ENCODE measurements at regions not wholly inside any gene's neighbourhood (a gene's known extent, or its start where the extent isn't known, plus 50 kb on each side); places are given as distances from the start of the nearest gene placed in this dataset.

DNA sequence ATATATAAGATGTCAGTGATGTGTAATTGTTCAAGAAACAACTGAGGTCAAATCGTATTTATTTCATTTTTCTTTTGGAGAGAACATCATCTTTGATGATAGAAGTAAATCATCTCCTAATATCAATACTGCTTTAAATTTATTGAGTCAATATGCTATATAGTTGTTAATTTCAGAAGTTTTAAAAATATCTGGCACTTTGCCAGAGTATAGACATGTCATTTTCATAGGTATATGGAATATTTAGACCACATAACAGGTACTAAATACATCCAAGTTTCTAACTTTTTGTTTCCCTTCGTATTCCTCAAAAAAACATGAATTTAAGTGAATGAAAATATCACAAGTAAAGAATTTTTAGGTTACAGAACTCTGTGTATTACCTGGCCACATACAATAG lies 577.8 kb downstream of the ARL4A start:
- TF ChIP-seq, protein P1, sequence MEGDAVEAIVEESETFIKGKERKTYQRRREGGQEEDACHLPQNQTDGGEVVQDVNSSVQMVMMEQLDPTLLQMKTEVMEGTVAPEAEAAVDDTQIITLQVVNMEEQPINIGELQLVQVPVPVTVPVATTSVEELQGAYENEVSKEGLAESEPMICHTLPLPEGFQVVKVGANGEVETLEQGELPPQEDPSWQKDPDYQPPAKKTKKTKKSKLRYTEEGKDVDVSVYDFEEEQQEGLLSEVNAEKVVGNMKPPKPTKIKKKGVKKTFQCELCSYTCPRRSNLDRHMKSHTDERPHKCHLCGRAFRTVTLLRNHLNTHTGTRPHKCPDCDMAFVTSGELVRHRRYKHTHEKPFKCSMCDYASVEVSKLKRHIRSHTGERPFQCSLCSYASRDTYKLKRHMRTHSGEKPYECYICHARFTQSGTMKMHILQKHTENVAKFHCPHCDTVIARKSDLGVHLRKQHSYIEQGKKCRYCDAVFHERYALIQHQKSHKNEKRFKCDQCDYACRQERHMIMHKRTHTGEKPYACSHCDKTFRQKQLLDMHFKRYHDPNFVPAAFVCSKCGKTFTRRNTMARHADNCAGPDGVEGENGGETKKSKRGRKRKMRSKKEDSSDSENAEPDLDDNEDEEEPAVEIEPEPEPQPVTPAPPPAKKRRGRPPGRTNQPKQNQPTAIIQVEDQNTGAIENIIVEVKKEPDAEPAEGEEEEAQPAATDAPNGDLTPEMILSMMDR (IDR thresholded peaks at IDR 0.05) = no peak
- TF ChIP-seq POLR2A (IDR thresholded peaks at IDR 0.05) = no peak
- TF ChIP-seq EP300 (IDR thresholded peaks at IDR 0.05) = no peak
